Right lobe of liver (tissue), 4 donors: ENCODE measurements at regions not wholly inside any gene's neighbourhood (a gene's known extent, or its start where the extent isn't known, plus 50 kb on each side); places are given as distances from the start of the nearest gene placed in this dataset.

ENCODE experiments used
- POLR2A ChIP-seq: fragments of 450-650 bp; IDR thresholded peaks from one replicate; pipeline ENCODE4 v1.6.1; 2017; ENCODE audit warnings: antibody characterized with exemption, mild to moderate bottlenecking
- TF ChIP-seq, protein P1 (sequence below), 4 donors: fragments of 200-600 bp in 3 of 4; fragments of 450-650 bp in 1 of 4; IDR thresholded peaks; one replicate each; pipeline versions ENCODE4 v1.5.1 to v1.8.0; 2016 to 2022; ENCODE audit warnings: antibody characterized with exemption in 4 of 4, mild to moderate bottlenecking in 2 of 4
- donor health status: DM: no; HTN: no; CAD: no.
- donor health status: DM: no; HTN: no; CAD: no.
- donor health status: DM: no; HTN: yes; CAD: no.

DNA sequence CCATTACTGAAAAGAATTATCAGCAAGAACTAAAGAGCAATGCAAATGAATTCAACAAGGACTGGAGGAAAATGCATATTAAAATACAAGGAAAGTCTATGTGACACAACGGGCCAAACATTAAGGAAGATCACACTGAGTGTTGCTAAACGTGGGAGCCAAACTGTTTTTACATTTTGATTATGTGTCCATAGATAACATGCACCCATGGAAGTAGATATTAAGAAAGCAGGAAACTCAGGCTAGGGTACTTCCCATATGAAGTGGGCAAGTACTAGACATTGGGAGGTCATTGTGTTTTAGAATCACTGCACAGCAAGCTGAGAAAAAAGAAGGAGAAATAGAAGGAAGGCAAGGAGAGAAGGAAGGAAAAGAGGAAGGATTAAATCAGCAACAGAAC, 161.8 kb downstream of the KCTD12 start:
- no peak for TF ChIP-seq POLR2A
- TF ChIP-seq, protein P1, sequence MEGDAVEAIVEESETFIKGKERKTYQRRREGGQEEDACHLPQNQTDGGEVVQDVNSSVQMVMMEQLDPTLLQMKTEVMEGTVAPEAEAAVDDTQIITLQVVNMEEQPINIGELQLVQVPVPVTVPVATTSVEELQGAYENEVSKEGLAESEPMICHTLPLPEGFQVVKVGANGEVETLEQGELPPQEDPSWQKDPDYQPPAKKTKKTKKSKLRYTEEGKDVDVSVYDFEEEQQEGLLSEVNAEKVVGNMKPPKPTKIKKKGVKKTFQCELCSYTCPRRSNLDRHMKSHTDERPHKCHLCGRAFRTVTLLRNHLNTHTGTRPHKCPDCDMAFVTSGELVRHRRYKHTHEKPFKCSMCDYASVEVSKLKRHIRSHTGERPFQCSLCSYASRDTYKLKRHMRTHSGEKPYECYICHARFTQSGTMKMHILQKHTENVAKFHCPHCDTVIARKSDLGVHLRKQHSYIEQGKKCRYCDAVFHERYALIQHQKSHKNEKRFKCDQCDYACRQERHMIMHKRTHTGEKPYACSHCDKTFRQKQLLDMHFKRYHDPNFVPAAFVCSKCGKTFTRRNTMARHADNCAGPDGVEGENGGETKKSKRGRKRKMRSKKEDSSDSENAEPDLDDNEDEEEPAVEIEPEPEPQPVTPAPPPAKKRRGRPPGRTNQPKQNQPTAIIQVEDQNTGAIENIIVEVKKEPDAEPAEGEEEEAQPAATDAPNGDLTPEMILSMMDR (IDR thresholded peaks at IDR 0.05), result no peak
